OCI-LY3 (cell line): ENCODE measurements at regions not wholly inside any gene's neighbourhood (a gene's known extent, or its start where the extent isn't known, plus 50 kb on each side); places are given as distances from the start of the nearest gene placed in this dataset.

Experiments
- H2AFZ ChIP-seq: fragments of 200-600, 300-600 bp; shearing (Covaris generic); 2 replicates; pipeline ENCODE4 v1.6.0; 2014; ENCODE audit warnings: antibody characterized with exemption, low read depth, low read length
- H3K27ac ChIP-seq: fragments of 200-600, 300-600 bp; sonication (generic); 2 replicates; pipeline ENCODE4 v1.5.1; 2014; ENCODE audit warnings: mild to moderate bottlenecking, low read length, moderate library complexity, mixed read lengths
- H3K27me3 ChIP-seq: fragments of 200-600, 300-600 bp; sonication (generic); 2 replicates; pipeline ENCODE4 v1.6.1; 2014; ENCODE audit warnings: low read depth, low read length, mixed read lengths
- H3K36me3 ChIP-seq: fragments of 200-600, 300-600 bp; sonication (generic); replicated peaks from 2 replicates; pipeline ENCODE3; 2014; ENCODE audit warnings: low read depth, low read length, mixed read lengths
- H3K4me1 ChIP-seq: fragments of 300-600, 200-600 bp; sonication (generic); 2 replicates; pipeline ENCODE4 v1.6.1; 2014; ENCODE audit warnings: low read length, mixed read lengths
- H3K4me2 ChIP-seq: fragments of 200-600, 300-600 bp; sonication (generic); 2 replicates; pipeline ENCODE4 v1.6.1; 2014; ENCODE audit warnings: low read length, mixed read lengths
- H3K4me3 ChIP-seq: fragments of 300-600, 200-600 bp; sonication (generic); 2 replicates; pipeline ENCODE4 v1.5.1; 2014; ENCODE audit warnings: antibody characterized with exemption, mild to moderate bottlenecking, low read length, moderate library complexity
- H3K79me2 ChIP-seq: fragments of 300-600, 200-600 bp; shearing (Covaris generic); 2 replicates; pipeline ENCODE4 v1.6.1; 2014; ENCODE audit warnings: mild to moderate bottlenecking, low read length, mixed read lengths
- H3K9ac ChIP-seq: fragments of 300-600, 200-600 bp; shearing (Covaris generic); 2 replicates; pipeline ENCODE4 v1.6.0; 2014; ENCODE audit warnings: mild to moderate bottlenecking, low read length, moderate library complexity
- H3K9me3 ChIP-seq: fragments of 200-600, 300-600 bp; shearing (Covaris generic); 2 replicates; pipeline ENCODE4 v1.6.1; 2014; ENCODE audit warnings: low read length, mixed read lengths; ENCODE audit not compliant: insufficient read depth
- H4K20me1 ChIP-seq: fragments of 200-600, 300-600 bp; sonication (generic); 2 replicates; pipeline ENCODE4 v1.6.1; 2016; ENCODE audit warnings: low read length, mixed read lengths; ENCODE audit not compliant: insufficient read depth
- CTCF ChIP-seq: fragments of 200-600, 300-600 bp; sonication (generic); IDR thresholded peaks from 2 replicates; pipeline ENCODE4 v1.5.1; 2014; ENCODE audit warnings: antibody characterized with exemption, low read length, low read depth
- EZH2phosphoT487 ChIP-seq: fragments of 200-600 bp; shearing (Covaris generic); IDR thresholded peaks from 2 replicates; pipeline ENCODE4 v1.6.1; 2018; ENCODE audit warnings: antibody characterized with exemption, mixed run types, low read depth

- no peaks in the 10 kb centered on the region for H3K36me3 ChIP-seq
- H3K9ac ChIP-seq = no peak overlapping the region
- TF ChIP-seq EZH2phosphoT487 = no peak
- no peak for TF ChIP-seq CTCF
- H4K20me1 ChIP-seq = no peaks in the 10 kb centered on the region
- no peaks in the 10 kb centered on the region for H3K4me1 ChIP-seq
- H3K4me2 ChIP-seq = no peak overlapping the region
- H3K4me3 ChIP-seq = no peak overlapping the region
- H3K9me3 ChIP-seq = no peaks in the 10 kb centered on the region
- H3K79me2 ChIP-seq = no peaks in the 10 kb centered on the region
- no peaks in the 10 kb centered on the region for H3K27me3 ChIP-seq
- no peak overlapping the region for H2AFZ ChIP-seq
- H3K27ac ChIP-seq = no peak overlapping the region
Measured at GRCh38 chr6:21663966-21664313, 70.4 kb downstream of the SOX4 start.

GRCh38 chr6:21664314-21665109, 71.0 kb downstream of the SOX4 start:
- Histone ChIP-seq H2AFZ (no peak overlapping the region), H3K4me2 (no peak overlapping the region), H3K79me2 (no peaks in the 10 kb centered on the region), H3K27ac (no peak overlapping the region), H3K4me1 (no peaks in the 10 kb centered on the region), H3K9me3 (no peaks in the 10 kb centered on the region), H3K36me3 (no peaks in the 10 kb centered on the region), H4K20me1 (no peaks in the 10 kb centered on the region), H3K27me3 (no peaks in the 10 kb centered on the region), H3K4me3 (no peak overlapping the region), H3K9ac (no peak overlapping the region)
- TF ChIP-seq CTCF = no peak
- no peak for TF ChIP-seq EZH2phosphoT487

GRCh38 chr6:21665110-21665391, 71.5 kb downstream of the SOX4 start:
- Histone ChIP-seq H3K79me2 (no peaks in the 10 kb centered on the region), H3K9me3 (no peaks in the 10 kb centered on the region), H3K4me1 (no peaks in the 10 kb centered on the region), H2AFZ (no peak overlapping the region), H4K20me1 (no peaks in the 10 kb centered on the region), H3K36me3 (no peaks in the 10 kb centered on the region), H3K9ac (no peak overlapping the region), H3K4me2 (no peak overlapping the region), H3K27ac (no peak overlapping the region), H3K4me3 (no peak overlapping the region), H3K27me3 (no peaks in the 10 kb centered on the region)
- TF ChIP-seq EZH2phosphoT487 (no peak), CTCF (no peak)

GRCh38 chr6:21665392-21666200, 72.0 kb downstream of the SOX4 start:
- Histone ChIP-seq H3K27me3 (no peaks in the 10 kb centered on the region), H3K9ac (no peak overlapping the region; the same call in 1 of the 2 replicates), H3K4me1 (no peaks in the 10 kb centered on the region), H3K9me3 (no peaks in the 10 kb centered on the region), H3K4me2 (peak overlapping the region; percentile 54), H3K79me2 (no peaks in the 10 kb centered on the region), H3K4me3 (peak overlapping the region; percentile 65), H3K27ac (no peak overlapping the region), H4K20me1 (no peaks in the 10 kb centered on the region), H3K36me3 (no peaks in the 10 kb centered on the region), H2AFZ (no peak overlapping the region)
- no peak for TF ChIP-seq CTCF
- no peak for TF ChIP-seq EZH2phosphoT487
